ENCODE measurements at regions not wholly inside any gene's neighbourhood (a gene's known extent, or its start where the extent isn't known, plus 50 kb on each side); places are given as distances from the start of the nearest gene placed in this dataset.

DNA sequence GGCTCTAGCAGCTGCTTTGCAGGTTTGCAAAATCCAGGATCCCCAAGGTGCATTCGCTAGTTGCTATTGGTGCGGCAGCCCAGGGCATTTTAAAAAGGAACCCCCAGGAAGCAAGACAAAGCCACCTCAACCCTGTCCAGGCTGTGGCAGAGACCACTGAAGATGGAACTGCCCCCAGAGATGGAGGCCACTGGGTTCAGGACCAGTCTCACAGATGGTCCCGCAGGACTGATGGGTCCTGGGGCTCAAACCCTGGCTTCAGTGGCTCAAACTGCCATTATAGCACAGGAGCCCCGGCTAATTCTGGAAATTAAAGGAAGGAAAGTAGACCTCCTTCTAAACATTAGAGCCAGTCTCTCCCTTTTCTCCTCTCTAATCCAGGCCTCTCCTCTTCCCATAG lies 79.8 kb upstream of the TSPAN11 start:
- TF ChIP-seq CTCF (conservative IDR thresholded peaks at IDR 0.05; ENCODE audit: low read length): no peak
- no peak for TF ChIP-seq EZH2phosphoT487 (IDR thresholded peaks at IDR 0.05; ENCODE audit: borderline replicate concordance, low read depth, low read length)
